HG03439 (cell line): ENCODE measurements at regions not wholly inside any gene's neighbourhood (a gene's known extent, or its start where the extent isn't known, plus 50 kb on each side); places are given as distances from the start of the nearest gene placed in this dataset.

ENCODE experiments used
- ATAC-seq: cut with Tn5 transposase; IDR thresholded peaks from one replicate; pipeline ENCODE4 v1.9.1; 2021; ENCODE audit warnings: mild to moderate bottlenecking, moderate library complexity; ENCODE audit not compliant: unreplicated experiment

DNA sequence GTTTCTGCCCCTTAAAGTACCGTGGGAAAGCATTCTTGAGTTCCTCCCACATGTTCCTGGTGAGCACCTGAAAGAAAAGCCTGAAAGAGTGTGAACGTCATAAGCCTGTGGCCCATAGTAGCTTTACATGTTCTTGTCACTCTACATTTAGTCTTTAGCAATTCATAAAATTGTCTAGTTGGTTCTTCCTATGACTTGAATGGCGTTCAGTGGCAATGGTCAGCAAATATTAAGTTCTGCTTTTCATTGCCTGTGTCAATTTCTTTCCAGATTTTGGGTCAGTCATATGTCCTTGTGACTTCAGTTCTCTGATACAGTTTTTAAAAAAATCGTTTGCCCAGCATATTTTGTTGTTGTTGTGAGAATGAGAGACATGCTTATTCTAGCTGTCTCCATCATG is 650.0 kb upstream of the BOD1L1 start:
- ATAC-seq, result no peak

DNA sequence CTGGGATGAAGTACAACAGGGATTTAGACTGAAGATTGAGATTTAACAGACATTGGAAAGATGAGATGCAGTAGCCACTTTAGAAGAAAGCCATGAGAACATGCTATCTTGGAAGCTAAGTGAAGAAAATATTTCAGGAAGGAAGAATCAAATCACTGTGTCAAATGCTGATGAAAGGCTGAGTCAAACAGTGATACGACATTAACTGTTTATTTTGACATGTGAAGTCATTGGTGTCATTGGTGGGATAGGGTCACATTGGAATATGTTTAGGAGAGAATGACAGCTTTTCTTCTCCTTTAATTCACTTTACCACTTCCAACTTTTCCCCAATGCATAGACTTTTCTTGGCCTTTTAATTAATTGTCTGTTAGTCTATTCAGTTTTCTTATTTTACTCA is 653.0 kb upstream of the BOD1L1 start:
- no peak for ATAC-seq

DNA sequence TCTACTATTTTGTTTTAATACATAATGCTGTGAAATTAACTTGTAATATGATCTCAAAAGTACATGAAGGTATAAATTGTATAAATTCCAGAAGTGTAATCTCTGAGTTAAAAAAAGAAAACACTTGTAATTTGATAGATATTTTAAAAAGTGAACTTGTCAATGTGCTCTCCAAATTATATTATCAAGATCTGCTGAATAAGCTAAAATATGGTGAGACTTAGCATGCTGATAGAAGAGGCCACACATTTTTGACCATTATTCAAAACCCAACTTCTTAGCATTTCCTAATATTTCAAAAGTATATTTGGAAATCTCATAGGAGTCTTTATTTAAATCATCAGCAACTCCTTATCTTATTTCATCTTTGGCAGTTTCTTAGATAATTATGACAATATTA is 657.1 kb upstream of the BOD1L1 start:
- no peak for ATAC-seq

DNA sequence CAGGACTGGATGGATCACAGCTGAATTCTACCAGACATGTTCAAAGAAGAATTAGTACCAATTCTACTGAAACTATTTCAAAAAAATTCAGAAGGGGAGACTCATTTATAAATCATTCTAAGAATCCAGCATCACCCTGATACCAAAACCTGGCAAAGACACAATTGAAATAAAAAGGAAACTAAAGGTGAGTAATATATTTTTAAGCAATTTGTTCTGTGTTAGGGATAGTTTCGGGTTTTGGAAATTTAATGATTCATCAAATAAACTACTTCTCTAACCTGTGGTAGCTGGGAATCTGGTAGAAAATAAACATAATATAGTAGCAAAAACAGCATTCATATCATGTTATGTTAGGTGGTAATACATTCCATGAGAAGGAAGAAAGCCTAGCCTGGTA is 662.2 kb upstream of the BOD1L1 start:
- ATAC-seq, result no peak

DNA sequence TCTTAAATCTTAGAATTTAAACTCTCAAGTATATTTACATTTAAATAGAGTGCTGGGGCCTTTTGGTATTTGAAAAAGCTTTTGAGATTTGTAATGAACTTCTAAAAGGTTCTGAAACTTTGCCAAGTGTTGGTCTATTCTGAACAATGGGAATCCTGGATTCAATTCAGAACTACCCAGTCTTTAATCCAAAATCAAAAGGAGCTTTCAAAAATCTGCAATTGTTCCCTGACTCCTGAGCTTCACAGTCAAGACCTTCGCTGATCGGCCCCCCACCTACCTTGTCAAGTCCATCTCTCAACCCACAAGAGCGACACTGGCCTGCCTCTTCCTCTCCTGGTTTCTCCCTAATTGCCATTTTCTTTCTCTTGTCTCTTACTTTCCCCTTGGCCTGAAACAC is 666.1 kb upstream of the BOD1L1 start:
- no peak for ATAC-seq

DNA sequence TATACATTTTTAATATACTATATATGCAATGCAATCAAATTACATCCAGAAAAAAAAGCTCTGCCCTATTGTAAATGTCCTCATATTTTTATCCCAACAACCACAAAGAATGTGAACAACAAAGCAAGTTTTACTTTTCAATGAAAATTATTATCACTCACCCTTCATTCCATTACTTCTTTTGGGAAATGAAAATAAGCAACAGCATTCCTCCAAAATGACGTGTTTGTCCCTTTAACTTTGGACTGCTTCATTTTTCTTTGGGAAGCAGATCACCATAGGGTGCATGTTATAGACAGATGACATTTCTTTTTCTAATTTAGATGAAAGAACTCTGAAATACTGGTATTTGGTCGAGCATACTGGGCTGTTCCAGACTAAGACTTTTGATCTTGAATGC is 667.1 kb upstream of the BOD1L1 start:
- ATAC-seq, result no peak

- no peak for ATAC-seq
Measured at GRCh38 chr4:14299166-14299565, 671.6 kb upstream of the BOD1L1 start.

GRCh38 chr4:14302021-14302420 is 674.5 kb upstream of the BOD1L1 start:
- no peak for ATAC-seq

GRCh38 chr4:14303856-14304255 is 676.3 kb upstream of the BOD1L1 start:
- no peak for ATAC-seq

DNA sequence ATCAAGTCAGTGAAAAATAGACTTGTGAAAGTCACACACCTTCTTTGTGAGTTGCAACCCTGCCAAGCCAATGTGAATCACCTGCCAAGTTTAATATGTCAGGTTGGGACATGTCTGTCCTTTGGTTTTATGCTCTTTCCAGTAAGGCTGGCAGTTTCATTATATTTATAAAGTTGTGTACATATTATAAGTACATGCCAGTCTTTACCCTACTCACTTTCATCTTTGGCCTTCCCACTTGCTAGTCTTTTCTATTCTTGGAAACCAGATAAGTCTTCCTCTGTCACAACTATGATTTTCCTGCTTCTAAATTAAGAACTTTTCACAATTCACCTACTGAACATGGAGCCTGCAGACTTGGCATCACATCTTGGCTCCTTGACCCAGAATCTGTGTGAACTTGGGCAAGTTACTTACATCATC is 680.7 kb upstream of the BOD1L1 start:
- ATAC-seq, result no peak

DNA sequence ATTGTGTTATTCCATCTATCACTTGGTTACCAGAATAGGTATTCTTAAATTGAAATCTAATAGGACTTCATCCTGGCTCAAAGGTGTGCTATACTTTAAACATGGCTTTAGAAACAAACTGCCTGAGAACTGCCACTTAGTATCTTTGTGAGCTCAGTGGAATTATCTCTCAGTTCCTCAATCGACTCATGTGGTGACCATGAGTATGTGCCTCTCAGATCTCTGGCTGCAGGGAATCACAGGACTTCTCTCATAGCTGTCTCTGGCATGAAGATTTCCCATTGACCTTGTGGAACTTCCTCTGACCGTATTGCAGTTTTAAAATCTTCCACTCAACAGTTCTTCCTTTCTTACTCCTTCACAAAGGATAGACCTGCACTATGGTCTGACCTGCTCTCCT is 681.9 kb upstream of the BOD1L1 start:
- ATAC-seq, result no peak

GRCh38 chr4:14313757-14314156 is 686.2 kb upstream of the BOD1L1 start:
- no peak for ATAC-seq

GRCh38 chr4:14315129-14315528 is 687.2 kb upstream of the CPEB2 start:
- no peak for ATAC-seq

DNA sequence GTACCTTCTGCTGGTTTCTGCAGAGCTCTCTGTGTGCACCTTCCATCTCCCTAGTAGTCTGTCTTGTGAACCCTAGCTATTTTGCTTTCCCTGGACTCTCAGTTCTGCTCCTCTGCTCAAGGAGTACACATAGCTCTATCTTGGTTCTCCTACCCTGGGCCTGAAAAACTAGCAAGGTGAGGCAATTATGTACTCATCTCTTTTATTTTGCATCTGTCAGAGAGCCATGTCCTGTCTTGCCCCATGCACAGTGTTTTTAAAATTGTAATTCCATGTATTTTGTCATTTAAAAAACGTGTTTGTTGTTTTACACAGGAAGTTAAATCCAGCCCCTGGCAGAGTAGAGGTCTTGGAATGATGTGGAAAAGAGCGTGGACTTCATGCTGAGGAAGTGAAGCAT is 684.9 kb upstream of the CPEB2 start:
- no peak for ATAC-seq

- no peak for ATAC-seq
Measured at GRCh38 chr4:14318671-14319070, 683.6 kb upstream of the CPEB2 start.

DNA sequence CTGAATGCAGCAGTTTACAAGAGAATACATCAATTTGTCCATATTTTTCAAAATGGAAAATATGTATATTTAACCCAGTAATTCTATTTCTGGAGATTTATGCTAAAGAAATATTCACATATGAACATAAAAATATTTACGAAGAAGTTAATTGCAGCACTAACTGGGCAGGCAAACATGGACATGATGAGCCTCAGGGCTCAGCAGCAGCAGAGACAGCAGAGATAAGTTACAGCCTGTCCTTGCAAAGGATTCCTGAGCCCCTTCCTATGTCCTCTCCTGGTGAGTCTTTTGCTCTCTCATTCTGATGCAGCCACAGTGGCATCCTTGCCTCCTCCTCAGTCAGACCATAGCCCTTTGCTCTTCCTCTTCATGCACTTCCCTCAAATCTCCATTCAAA is 680.6 kb upstream of the CPEB2 start:
- no peak for ATAC-seq

DNA sequence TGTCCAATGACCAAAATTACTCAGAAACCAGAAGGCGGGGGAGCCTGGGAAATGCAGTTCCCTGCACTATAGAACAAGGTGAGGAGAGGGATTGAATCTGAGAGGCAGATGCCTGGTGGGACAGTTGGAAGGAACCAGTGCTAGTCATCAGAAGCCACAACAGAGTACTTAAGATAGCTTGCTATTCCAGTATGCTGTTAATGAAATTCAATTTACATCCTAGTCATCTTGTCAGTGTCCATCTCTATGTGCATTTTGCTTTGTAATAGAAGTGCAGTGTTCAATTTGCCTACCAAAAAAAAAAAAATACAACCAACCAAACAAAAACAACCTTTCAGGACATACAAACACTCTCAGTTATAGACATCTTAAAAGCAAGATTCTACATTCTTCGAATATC is 679.1 kb upstream of the CPEB2 start:
- ATAC-seq, result no peak

DNA sequence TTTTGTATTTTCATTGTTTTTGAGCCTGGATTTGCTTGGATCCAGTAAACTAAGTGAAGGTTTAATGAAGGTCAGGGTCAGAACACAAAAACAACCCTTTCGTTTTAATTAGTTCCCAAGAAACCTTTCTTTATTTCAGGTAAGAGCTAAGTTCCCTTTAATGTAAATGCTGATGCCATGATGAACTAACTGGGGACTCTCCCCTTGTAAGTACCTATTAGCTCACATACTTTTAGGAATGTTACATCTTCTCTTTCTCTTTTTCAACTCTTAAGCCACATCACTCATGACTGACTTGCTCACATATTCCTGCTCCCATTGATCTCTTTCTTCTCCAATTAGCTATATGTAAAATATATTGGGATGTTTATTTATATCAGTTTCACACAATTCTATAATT is 673.1 kb upstream of the CPEB2 start:
- no peak for ATAC-seq

GRCh38 chr4:14333616-14334015 is 668.7 kb upstream of the CPEB2 start:
- ATAC-seq, result no peak

GRCh38 chr4:14334166-14334565 is 668.1 kb upstream of the CPEB2 start:
- no peak for ATAC-seq

DNA sequence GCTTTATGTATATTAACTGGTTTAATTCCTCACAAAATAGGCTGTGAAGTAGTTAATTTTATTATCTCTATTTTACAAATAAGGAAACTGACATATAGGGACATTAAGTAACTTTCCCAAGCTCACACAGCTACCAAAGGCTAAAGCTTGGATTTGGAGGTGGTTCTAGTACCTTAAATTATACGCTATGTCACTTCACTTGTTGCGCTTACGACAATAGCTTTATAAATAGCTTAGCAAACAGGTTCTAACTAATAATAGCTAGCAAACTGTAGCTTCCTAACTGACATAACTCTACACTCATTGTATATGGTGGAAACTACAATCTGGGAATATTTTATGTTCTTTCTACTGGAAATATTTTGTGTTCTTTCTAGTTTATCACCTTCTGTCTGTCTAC is 666.4 kb upstream of the CPEB2 start:
- ATAC-seq, result no peak

DNA sequence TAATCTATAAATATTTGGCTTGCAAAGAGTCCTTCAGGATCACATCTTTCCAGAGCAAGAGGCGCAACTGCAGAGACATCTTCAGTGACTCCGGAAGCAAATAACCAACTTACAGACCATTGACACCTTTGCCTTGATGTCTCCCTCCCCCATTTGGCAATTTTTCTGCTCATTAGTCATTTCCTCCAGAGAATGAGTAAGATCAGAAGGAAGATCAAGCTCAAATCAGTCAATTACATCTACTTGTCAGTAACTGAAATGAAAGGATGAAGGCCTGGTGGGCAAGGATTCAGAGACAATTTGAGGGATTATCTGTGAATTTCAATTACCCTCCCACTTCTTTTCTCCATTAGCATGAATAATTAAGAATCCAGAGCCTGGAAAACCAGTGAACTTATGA is 665.6 kb upstream of the CPEB2 start:
- ATAC-seq, result no peak

- no peak for ATAC-seq
Measured at GRCh38 chr4:14337892-14338584, 664.2 kb upstream of the CPEB2 start.
